ENCODE measurements at regions not wholly inside any gene's neighbourhood (a gene's known extent, or its start where the extent isn't known, plus 50 kb on each side); places are given as distances from the start of the nearest gene placed in this dataset.

- TF ChIP-seq, protein P1, sequence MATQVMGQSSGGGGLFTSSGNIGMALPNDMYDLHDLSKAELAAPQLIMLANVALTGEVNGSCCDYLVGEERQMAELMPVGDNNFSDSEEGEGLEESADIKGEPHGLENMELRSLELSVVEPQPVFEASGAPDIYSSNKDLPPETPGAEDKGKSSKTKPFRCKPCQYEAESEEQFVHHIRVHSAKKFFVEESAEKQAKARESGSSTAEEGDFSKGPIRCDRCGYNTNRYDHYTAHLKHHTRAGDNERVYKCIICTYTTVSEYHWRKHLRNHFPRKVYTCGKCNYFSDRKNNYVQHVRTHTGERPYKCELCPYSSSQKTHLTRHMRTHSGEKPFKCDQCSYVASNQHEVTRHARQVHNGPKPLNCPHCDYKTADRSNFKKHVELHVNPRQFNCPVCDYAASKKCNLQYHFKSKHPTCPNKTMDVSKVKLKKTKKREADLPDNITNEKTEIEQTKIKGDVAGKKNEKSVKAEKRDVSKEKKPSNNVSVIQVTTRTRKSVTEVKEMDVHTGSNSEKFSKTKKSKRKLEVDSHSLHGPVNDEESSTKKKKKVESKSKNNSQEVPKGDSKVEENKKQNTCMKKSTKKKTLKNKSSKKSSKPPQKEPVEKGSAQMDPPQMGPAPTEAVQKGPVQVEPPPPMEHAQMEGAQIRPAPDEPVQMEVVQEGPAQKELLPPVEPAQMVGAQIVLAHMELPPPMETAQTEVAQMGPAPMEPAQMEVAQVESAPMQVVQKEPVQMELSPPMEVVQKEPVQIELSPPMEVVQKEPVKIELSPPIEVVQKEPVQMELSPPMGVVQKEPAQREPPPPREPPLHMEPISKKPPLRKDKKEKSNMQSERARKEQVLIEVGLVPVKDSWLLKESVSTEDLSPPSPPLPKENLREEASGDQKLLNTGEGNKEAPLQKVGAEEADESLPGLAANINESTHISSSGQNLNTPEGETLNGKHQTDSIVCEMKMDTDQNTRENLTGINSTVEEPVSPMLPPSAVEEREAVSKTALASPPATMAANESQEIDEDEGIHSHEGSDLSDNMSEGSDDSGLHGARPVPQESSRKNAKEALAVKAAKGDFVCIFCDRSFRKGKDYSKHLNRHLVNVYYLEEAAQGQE (IDR thresholded peaks at IDR 0.05; ENCODE audit: low read depth, low read length) = no peak
- TF ChIP-seq, protein P2, sequence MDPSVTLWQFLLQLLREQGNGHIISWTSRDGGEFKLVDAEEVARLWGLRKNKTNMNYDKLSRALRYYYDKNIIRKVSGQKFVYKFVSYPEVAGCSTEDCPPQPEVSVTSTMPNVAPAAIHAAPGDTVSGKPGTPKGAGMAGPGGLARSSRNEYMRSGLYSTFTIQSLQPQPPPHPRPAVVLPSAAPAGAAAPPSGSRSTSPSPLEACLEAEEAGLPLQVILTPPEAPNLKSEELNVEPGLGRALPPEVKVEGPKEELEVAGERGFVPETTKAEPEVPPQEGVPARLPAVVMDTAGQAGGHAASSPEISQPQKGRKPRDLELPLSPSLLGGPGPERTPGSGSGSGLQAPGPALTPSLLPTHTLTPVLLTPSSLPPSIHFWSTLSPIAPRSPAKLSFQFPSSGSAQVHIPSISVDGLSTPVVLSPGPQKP (IDR thresholded peaks at IDR 0.05; ENCODE audit: low read depth, low read length) = no peak
- TF ChIP-seq CHD2 (IDR thresholded peaks at IDR 0.05; ENCODE audit: borderline replicate concordance, low read depth, low read length) = no peak
- TF ChIP-seq, protein P3, sequence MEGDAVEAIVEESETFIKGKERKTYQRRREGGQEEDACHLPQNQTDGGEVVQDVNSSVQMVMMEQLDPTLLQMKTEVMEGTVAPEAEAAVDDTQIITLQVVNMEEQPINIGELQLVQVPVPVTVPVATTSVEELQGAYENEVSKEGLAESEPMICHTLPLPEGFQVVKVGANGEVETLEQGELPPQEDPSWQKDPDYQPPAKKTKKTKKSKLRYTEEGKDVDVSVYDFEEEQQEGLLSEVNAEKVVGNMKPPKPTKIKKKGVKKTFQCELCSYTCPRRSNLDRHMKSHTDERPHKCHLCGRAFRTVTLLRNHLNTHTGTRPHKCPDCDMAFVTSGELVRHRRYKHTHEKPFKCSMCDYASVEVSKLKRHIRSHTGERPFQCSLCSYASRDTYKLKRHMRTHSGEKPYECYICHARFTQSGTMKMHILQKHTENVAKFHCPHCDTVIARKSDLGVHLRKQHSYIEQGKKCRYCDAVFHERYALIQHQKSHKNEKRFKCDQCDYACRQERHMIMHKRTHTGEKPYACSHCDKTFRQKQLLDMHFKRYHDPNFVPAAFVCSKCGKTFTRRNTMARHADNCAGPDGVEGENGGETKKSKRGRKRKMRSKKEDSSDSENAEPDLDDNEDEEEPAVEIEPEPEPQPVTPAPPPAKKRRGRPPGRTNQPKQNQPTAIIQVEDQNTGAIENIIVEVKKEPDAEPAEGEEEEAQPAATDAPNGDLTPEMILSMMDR (IDR thresholded peaks at IDR 0.05 in 2 of 3, conservative IDR thresholded peaks at IDR 0.05 in 1 of 3; ENCODE audit: control insufficient read depth in 2 of 3, extremely low read depth in 1 of 3, insufficient read depth in 1 of 3, low read depth in 3 of 3, low read length in 3 of 3) = no peak
- TF ChIP-seq POLR2A (IDR thresholded peaks at IDR 0.05; ENCODE audit: low read depth, low read length) = no peak
- TF ChIP-seq SMC3 (IDR thresholded peaks at IDR 0.05; ENCODE audit: borderline replicate concordance, low read length) = no peak
- TF ChIP-seq TBL1XR1 (IDR thresholded peaks at IDR 0.05; ENCODE audit: low read depth, low read length) = no peak
- no peak for TF ChIP-seq YY1 (IDR thresholded peaks at IDR 0.05; ENCODE audit: low read depth, low read length)
These were observed 278.3 kb downstream of the ARL4A start for GRCh38 chr7:12965767-12966166.

Data from GM12878 (cell line).